Mesendoderm (in vitro differentiated cells): ENCODE measurements at regions not wholly inside any gene's neighbourhood (a gene's known extent, or its start where the extent isn't known, plus 50 kb on each side); places are given as distances from the start of the nearest gene placed in this dataset.
A peak's percentile ranks its signal among the peaks of the same experiment; 100 is the strongest.

ENCODE experiments used
- DNase-seq: peaks from one replicate; pipeline ENCODE4 v3.0.0; 2013
- H2AK5ac ChIP-seq: 2 replicates; pipeline ENCODE4 v1.6.1; 2013; ENCODE audit warnings: low read length, inconsistent platforms
- H2BK120ac ChIP-seq: 2 replicates; pipeline ENCODE4 v1.6.1; 2013; ENCODE audit warnings: low read depth, mild to moderate bottlenecking, low read length, moderate library complexity, mixed read lengths
- H2BK15ac ChIP-seq: replicated peaks from 2 replicates; pipeline ENCODE4 v1.6.1; 2013; ENCODE audit warnings: low read depth, mild to moderate bottlenecking, moderate library complexity
- H2BK5ac ChIP-seq: 2 replicates; pipeline ENCODE4 v1.6.1; 2013; ENCODE audit warnings: low read length, inconsistent platforms
- H3K18ac ChIP-seq: 2 replicates; pipeline ENCODE4 v1.6.1; 2013; ENCODE audit warnings: mild to moderate bottlenecking, low read length, mixed read lengths
- H3K23ac ChIP-seq: one replicate; pipeline ENCODE4 v1.6.1; 2013; ENCODE audit warnings: low read length
- H3K27ac ChIP-seq: 2 replicates; pipeline ENCODE4 v1.5.1; 2013; ENCODE audit warnings: low read depth, mild to moderate bottlenecking, inconsistent platforms, low read length, moderate library complexity
- H3K27me3 ChIP-seq: 2 replicates; pipeline ENCODE4 v1.6.1; 2013; ENCODE audit warnings: low read length, control low read depth, mild to moderate bottlenecking, inconsistent platforms; ENCODE audit not compliant: insufficient read depth, poor library complexity
- H3K36me3 ChIP-seq: 2 replicates; pipeline ENCODE4 v1.6.1; 2013; ENCODE audit warnings: low read length, inconsistent platforms; ENCODE audit not compliant: control insufficient read depth, insufficient read depth
- H3K4ac ChIP-seq: one replicate; pipeline ENCODE4 v1.6.1; 2013; ENCODE audit warnings: low read depth, mild to moderate bottlenecking, low read length, moderate library complexity
- H3K4me1 ChIP-seq: 2 replicates; pipeline ENCODE4 v1.6.1; 2013; ENCODE audit warnings: low read depth, low read length, inconsistent platforms; ENCODE audit not compliant: control insufficient read depth
- H3K4me2 ChIP-seq: 2 replicates; pipeline ENCODE4 v1.6.1; 2013; ENCODE audit warnings: low read length
- H3K4me3 ChIP-seq: 2 replicates; pipeline ENCODE4 v1.5.1; 2013; ENCODE audit warnings: mild to moderate bottlenecking, low read length
- H3K56ac ChIP-seq: one replicate; pipeline ENCODE4 v1.6.1; 2013; ENCODE audit warnings: low read length
- H3K79me1 ChIP-seq: 2 replicates; pipeline ENCODE4 v1.6.1; 2013; ENCODE audit warnings: low read length, inconsistent platforms
- H3K79me2 ChIP-seq: 2 replicates; pipeline ENCODE4 v1.6.1; 2013; ENCODE audit warnings: mild to moderate bottlenecking, low read length; ENCODE audit not compliant: control insufficient read depth, insufficient read depth
- H3K9ac ChIP-seq: 2 replicates; pipeline ENCODE4 v1.6.1; 2013; ENCODE audit warnings: low read length, inconsistent platforms
- H4K5ac ChIP-seq: one replicate; pipeline ENCODE4 v1.6.1; 2013; ENCODE audit warnings: low read length
- H4K8ac ChIP-seq: one replicate; pipeline ENCODE4 v1.6.1; 2013; ENCODE audit warnings: low read depth, mild to moderate bottlenecking, control low read depth, low read length, moderate library complexity
- WGBS: extraction: QIAGEN DNeasy Blood & Tissue Kit; methylation state at CpG from one replicate; pipeline ENCODE4 v1.1.7; 2013; ENCODE audit warnings: low lambda C conversion rate, missing lambda C conversion rate; ENCODE audit not compliant: insufficient coverage; ENCODE audit errors: extremely low coverage; 5-methylcytosine and 5-hydroxymethylcytosine counted together

GRCh38 chr4:158327525-158327924 is 117.2 kb downstream of the TMEM144 start:
- H3K36me3 ChIP-seq, result no peaks in the 10 kb centered on the region
- no peak overlapping the region for H4K5ac ChIP-seq
- no peak overlapping the region for H2BK15ac ChIP-seq
- DNase-seq, result peak; percentile 67
- H3K79me2 ChIP-seq, result no peaks in the 10 kb centered on the region
- no peak overlapping the region for H3K9ac ChIP-seq
- H3K27ac ChIP-seq, result no peak overlapping the region
- H3K23ac ChIP-seq, result no peak overlapping the region
- no peak overlapping the region for H3K56ac ChIP-seq
- no peak overlapping the region for H3K18ac ChIP-seq
- no peak overlapping the region for H2BK5ac ChIP-seq
- H3K4me2 ChIP-seq, result no peak overlapping the region
- no peak overlapping the region for H3K4me3 ChIP-seq
- H4K8ac ChIP-seq, result no peak overlapping the region
- no peaks in the 10 kb centered on the region for H3K4me1 ChIP-seq
- no CpG with 5 or more reads among the region's 5 CpGs for WGBS
- no peaks in the 10 kb centered on the region for H3K79me1 ChIP-seq
- H2AK5ac ChIP-seq, result no peak overlapping the region
- no peaks in the 10 kb centered on the region for H3K27me3 ChIP-seq
- H2BK120ac ChIP-seq, result no peak overlapping the region
- no peak overlapping the region for H3K4ac ChIP-seq

GRCh38 chr4:158331863-158332262 is 121.6 kb downstream of the TMEM144 start:
- DNase-seq, result no peak
- H3K27me3 ChIP-seq, result no peaks in the 10 kb centered on the region
- no peak overlapping the region for H4K5ac ChIP-seq
- no peaks in the 10 kb centered on the region for H3K79me1 ChIP-seq
- no peaks in the 10 kb centered on the region for H3K36me3 ChIP-seq
- no peak overlapping the region for H4K8ac ChIP-seq
- H3K4me1 ChIP-seq, result no peaks in the 10 kb centered on the region
- no peak overlapping the region for H3K9ac ChIP-seq
- H2AK5ac ChIP-seq, result no peak overlapping the region
- H3K56ac ChIP-seq, result no peak overlapping the region
- H3K4me3 ChIP-seq, result no peak overlapping the region
- no peak overlapping the region for H3K4me2 ChIP-seq
- H2BK5ac ChIP-seq, result no peak overlapping the region
- H2BK120ac ChIP-seq, result no peak overlapping the region
- no peak overlapping the region for H2BK15ac ChIP-seq
- H3K27ac ChIP-seq, result no peak overlapping the region
- H3K79me2 ChIP-seq, result no peaks in the 10 kb centered on the region
- no peak overlapping the region for H3K23ac ChIP-seq
- no peak overlapping the region for H3K18ac ChIP-seq
- no peak overlapping the region for H3K4ac ChIP-seq

GRCh38 chr4:158333820-158334219 is 123.5 kb downstream of the TMEM144 start:
- DNase-seq, result peak; percentile 36
- Histone ChIP-seq H3K9ac (no peak overlapping the region), H3K36me3 (no peaks in the 10 kb centered on the region), H3K56ac (no peak overlapping the region), H3K27ac (no peak overlapping the region), H2AK5ac (no peak overlapping the region), H3K4ac (no peak overlapping the region), H2BK5ac (no peak overlapping the region), H3K79me2 (no peaks in the 10 kb centered on the region), H2BK15ac (no peak overlapping the region), H3K4me3 (no peak overlapping the region), H4K8ac (no peak overlapping the region), H3K23ac (no peak overlapping the region), H3K27me3 (no peaks in the 10 kb centered on the region), H4K5ac (no peak overlapping the region), H3K18ac (no peak overlapping the region), H3K79me1 (no peaks in the 10 kb centered on the region), H3K4me1 (no peaks in the 10 kb centered on the region), H3K4me2 (no peak overlapping the region), H2BK120ac (no peak overlapping the region)
- no CpG with 5 or more reads among the region's 3 CpGs for WGBS

- Histone ChIP-seq H3K56ac (no peak overlapping the region), H3K23ac (no peak overlapping the region), H3K27me3 (no peaks in the 10 kb centered on the region), H3K79me1 (no peaks in the 10 kb centered on the region), H2BK15ac (no peak overlapping the region), H4K8ac (no peak overlapping the region), H3K4ac (no peak overlapping the region), H2BK5ac (no peak overlapping the region), H2AK5ac (no peak overlapping the region), H3K4me1 (no peaks in the 10 kb centered on the region), H3K27ac (no peak overlapping the region), H4K5ac (no peak overlapping the region), H3K4me3 (no peak overlapping the region), H3K79me2 (no peaks in the 10 kb centered on the region), H2BK120ac (no peak overlapping the region), H3K18ac (no peak overlapping the region), H3K9ac (no peak overlapping the region), H3K4me2 (no peak overlapping the region), H3K36me3 (no peaks in the 10 kb centered on the region)
- no peak for DNase-seq
- no CpG with 5 or more reads among the region's 1 CpG for WGBS
These were observed 131.6 kb downstream of the TMEM144 start for GRCh38 chr4:158341896-158342295.

- no peak overlapping the region for H3K56ac ChIP-seq
- no peaks in the 10 kb centered on the region for H3K27me3 ChIP-seq
- no peak overlapping the region for H3K4me3 ChIP-seq
- no peak overlapping the region for H3K4me2 ChIP-seq
- no peak overlapping the region for H2BK120ac ChIP-seq
- H3K23ac ChIP-seq, result no peak overlapping the region
- DNase-seq, result no peak
- H2BK15ac ChIP-seq, result no peak overlapping the region
- H3K27ac ChIP-seq, result no peak overlapping the region
- H4K8ac ChIP-seq, result no peak overlapping the region
- H3K4me1 ChIP-seq, result no peaks in the 10 kb centered on the region
- H4K5ac ChIP-seq, result no peak overlapping the region
- H2BK5ac ChIP-seq, result no peak overlapping the region
- no peaks in the 10 kb centered on the region for H3K79me1 ChIP-seq
- no CpG with 5 or more reads among the region's 4 CpGs for WGBS
- H3K36me3 ChIP-seq, result no peaks in the 10 kb centered on the region
- H2AK5ac ChIP-seq, result no peak overlapping the region
- H3K79me2 ChIP-seq, result no peaks in the 10 kb centered on the region
- H3K4ac ChIP-seq, result no peak overlapping the region
- no peak overlapping the region for H3K9ac ChIP-seq
- no peak overlapping the region for H3K18ac ChIP-seq
These were observed 136.3 kb downstream of the TMEM144 start for GRCh38 chr4:158346576-158346975.

GRCh38 chr4:158347556-158347955 is 137.3 kb downstream of the TMEM144 start:
- no peak overlapping the region for H3K27ac ChIP-seq
- H3K23ac ChIP-seq, result no peak overlapping the region
- no peak overlapping the region for H4K8ac ChIP-seq

More at GRCh38 chr4:158347556-158347955, 137.3 kb downstream of the TMEM144 start:
- H3K79me2 ChIP-seq, result no peaks in the 10 kb centered on the region
- no peaks in the 10 kb centered on the region for H3K4me1 ChIP-seq
- H4K5ac ChIP-seq, result no peak overlapping the region
- no peak overlapping the region for H3K56ac ChIP-seq
- no peaks in the 10 kb centered on the region for H3K36me3 ChIP-seq
- H3K27me3 ChIP-seq, result no peaks in the 10 kb centered on the region
- no peak overlapping the region for H3K18ac ChIP-seq
- no peaks in the 10 kb centered on the region for H3K79me1 ChIP-seq
- no CpG with 5 or more reads among the region's 1 CpG for WGBS
- no peak overlapping the region for H2BK15ac ChIP-seq
- H2BK5ac ChIP-seq, result no peak overlapping the region
- H3K9ac ChIP-seq, result no peak overlapping the region
- no peak overlapping the region for H3K4me3 ChIP-seq
- H2BK120ac ChIP-seq, result no peak overlapping the region
- no peak for DNase-seq
- H3K4ac ChIP-seq, result no peak overlapping the region
- no peak overlapping the region for H3K4me2 ChIP-seq
- H2AK5ac ChIP-seq, result no peak overlapping the region
